ENCODE measurements at regions not wholly inside any gene's neighbourhood (a gene's known extent, or its start where the extent isn't known, plus 50 kb on each side); places are given as distances from the start of the nearest gene placed in this dataset.

- TF ChIP-seq USF1 (IDR thresholded peaks at IDR 0.05; ENCODE audit: borderline replicate concordance, extremely low read length, insufficient read depth, low read depth, low read length) (no peak), BMI1 (IDR thresholded peaks at IDR 0.05; ENCODE audit: borderline replicate concordance) (no peak), BHLHE40 (IDR thresholded peaks at IDR 0.05; ENCODE audit: borderline replicate concordance in 1 of 2, low read depth in 2 of 2, low read length in 1 of 2) (no peak), SREBF2 (IDR thresholded peaks at IDR 0.05; ENCODE audit: low read length) (no peak), SUPT20H (IDR thresholded peaks at IDR 0.05; ENCODE audit: borderline replicate concordance, control insufficient read depth, low read depth, low read length) (no peak), SREBF1 (IDR thresholded peaks at IDR 0.05; ENCODE audit: low read length) (no peak), RAD21 (IDR thresholded peaks at IDR 0.05; ENCODE audit: insufficient read depth, low read depth, low read length) (no peak)
Measured at GRCh38 chr1:29485096-29485925, 249.0 kb downstream of the PTPRU start (continued).

- ChIA-PET POLR2A (no interaction called here), SMC1A (ENCODE audit: uncharacterized antibody, unreplicated experiment) (no interaction called here), RAD21 (ENCODE audit: unreplicated experiment) (no interaction called here), CTCF (no interaction called here)
- in situ Hi-C loops (cut with MboI), result no loop called here
- BruUV-seq (replicated peaks), result no TSS peak
- Histone ChIP-seq H2AFZ (ENCODE audit: control insufficient read depth, low read depth, low read length) (no peak overlapping the region), H3K9ac (ENCODE audit: control insufficient read depth, insufficient read depth, low read length) (no peak overlapping the region), H3K79me2 (ENCODE audit: control insufficient read depth, insufficient read depth, low read length) (no peaks in the 10 kb centered on the region), H3K9me3 (replicated peaks; ENCODE audit: control insufficient read depth, insufficient read depth, low read length) (no peaks in the 10 kb centered on the region), H3K27me3 (replicated peaks in 1 of 2; ENCODE audit: control insufficient read depth in 2 of 2, insufficient read depth in 2 of 2, low read length in 1 of 2) (peaks cover 0 to 4% of the 10 kb centered on the region in 2 experiments; a peak in 1 of 4 replicates), H3K36me3 (ENCODE audit: control insufficient read depth in 2 of 2, insufficient read depth in 2 of 2, low read length in 1 of 2) (no peaks in the 10 kb centered on the region), H3K4me1 (ENCODE audit: control insufficient read depth, insufficient read depth, low read length) (no peaks in the 10 kb centered on the region), H4K20me1 (ENCODE audit: control insufficient read depth, insufficient read depth) (no peaks in the 10 kb centered on the region), H3K4me2 (ENCODE audit: control insufficient read depth, insufficient read depth) (no peak overlapping the region), H3K4me3 (no peak overlapping the region), H3K27ac (ENCODE audit: control insufficient read depth, insufficient read depth) (no peak overlapping the region)
- ATAC-seq, result no peak
- DNase-seq (ENCODE audit: low read depth, low spot score), result no peak
- WGBS (ENCODE audit: insufficient coverage, insufficient replicate concordance, low lambda C conversion rate, missing lambda C conversion rate), result 9% methylated on average over 6 of the region's 6 CpGs
- intact Hi-C loops (cut with micrococcal nuclease; ENCODE audit: unreplicated experiment), result no loop called here
- FAIRE-seq, result no peak
- TF ChIP-seq TAF1 (IDR thresholded peaks at IDR 0.05; ENCODE audit: borderline replicate concordance, low read depth, low read length) (no peak), MTA3 (IDR thresholded peaks at IDR 0.05; ENCODE audit: borderline replicate concordance, low read length) (no peak), SUPT20H (IDR thresholded peaks at IDR 0.05; ENCODE audit: borderline replicate concordance, control insufficient read depth, low read depth, low read length) (no peak), E2F8 (IDR thresholded peaks at IDR 0.05; ENCODE audit: low read depth, partially characterized antibody) (no peak), TCF12 (IDR thresholded peaks at IDR 0.05; ENCODE audit: low read depth, low read length) (no peak), CREM (IDR thresholded peaks at IDR 0.05; ENCODE audit: low read depth) (no peak), CBX3 (IDR thresholded peaks at IDR 0.05; ENCODE audit: borderline replicate concordance, low read depth) (no peak), JUNB (IDR thresholded peaks at IDR 0.05) (no peak), ZNF592 (IDR thresholded peaks at IDR 0.05) (no peak)
Measured at GRCh38 chr1:29482991-29483390, 246.7 kb downstream of the PTPRU start.
